Right cardiac atrium (tissue), 5 donors: ENCODE measurements at regions not wholly inside any gene's neighbourhood (a gene's known extent, or its start where the extent isn't known, plus 50 kb on each side); places are given as distances from the start of the nearest gene placed in this dataset.

Experiments used
- ATAC-seq, 2 donors: fragments of 200-7000 bp; cut with Tn5 transposase; one replicate each; pipeline versions ENCODE4 v1.8.0 to v1.9.1; 2020; ENCODE audit warnings: moderate library complexity in 2 of 2, mild to moderate bottlenecking in 1 of 2
- DNase-seq, 3 donors: peaks; one replicate each; pipeline ENCODE4 v3.0.0-alpha.2; 2020
- H3K27ac ChIP-seq: one replicate; pipeline ENCODE4 v1.5.1; 2013; ENCODE audit warnings: mild to moderate bottlenecking, low read length, control low read depth, moderate library complexity
- H3K27me3 ChIP-seq: one replicate; pipeline ENCODE4 v1.6.1; 2013; ENCODE audit not compliant: control insufficient read depth, insufficient read depth
- H3K4me1 ChIP-seq: one replicate; pipeline ENCODE4 v1.6.1; 2013; ENCODE audit warnings: low read length; ENCODE audit not compliant: control insufficient read depth, insufficient read depth
- H3K4me3 ChIP-seq: one replicate; pipeline ENCODE4 v1.5.1; 2013; ENCODE audit warnings: low read length, control low read depth
- H3K9me3 ChIP-seq: one replicate; pipeline ENCODE4 v1.6.1; 2013; ENCODE audit warnings: low read length; ENCODE audit not compliant: control insufficient read depth
- WGBS: extraction: QIAGEN DNeasy Blood & Tissue Kit; methylation state at CpG from one replicate; pipeline ENCODE4 v1.1.7; 2013; 5-methylcytosine and 5-hydroxymethylcytosine counted together
- intact Hi-C, 4 donors: fragments of 100-400 bp; cut with DNase I; formaldehyde crosslinking; loops; one replicate each; pipeline versions ENCODE4 v1.11.0 to v1.14.0; 2022 to 2023
- donor health status: healthy with polysubstance abuse.
- donor health status: DM: no; HTN: yes; CAD: no.
- donor health status: DM: no; HTN: no; CAD: no.
- donor health status: DM: no; HTN: yes; CAD: no; lungs with severe emphysema.
- donor health status: DM: yes; HTN: yes; CAD: no.

- no peak for ATAC-seq
- H3K4me1 ChIP-seq: no peaks in the 10 kb centered on the region
- no peaks in the 10 kb centered on the region for H3K27me3 ChIP-seq
- H3K27ac ChIP-seq: no peak overlapping the region
- no peak overlapping the region for H3K4me3 ChIP-seq
- DNase-seq: no peak
- H3K9me3 ChIP-seq: no peaks in the 10 kb centered on the region
- intact Hi-C loops: no loop called here
- 69% methylated on average over 4 of the region's 4 CpGs for WGBS
These were observed 232.8 kb downstream of the PIK3C3 start for GRCh38 chr18:42187611-42188380.

DNA sequence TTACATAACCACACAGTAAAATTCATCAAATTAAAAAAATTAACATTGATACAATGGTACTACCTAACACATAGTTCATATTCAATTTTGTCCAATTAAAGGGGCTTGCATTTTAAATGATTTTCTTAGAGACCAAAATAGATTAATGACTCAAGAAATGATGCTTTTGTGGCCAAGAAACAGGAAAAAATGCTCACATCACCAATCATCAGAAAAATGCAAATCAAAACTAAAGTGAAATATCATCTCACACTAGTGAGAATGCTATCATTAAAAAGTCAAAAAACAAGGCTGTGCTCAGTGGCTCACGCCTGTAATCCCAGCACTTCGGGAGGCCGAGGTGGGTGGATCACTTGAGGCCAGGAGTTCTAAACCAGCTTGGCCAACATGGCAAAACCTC, 235.6 kb downstream of the PIK3C3 start:
- DNase-seq: no peak
- no peaks in the 10 kb centered on the region for H3K9me3 ChIP-seq
- intact Hi-C loops: no loop called here
- H3K27ac ChIP-seq: no peak overlapping the region
- ATAC-seq: no peak
- H3K4me3 ChIP-seq: no peak overlapping the region
- no peaks in the 10 kb centered on the region for H3K4me1 ChIP-seq
- WGBS: 84% methylated on average over 3 of the region's 3 CpGs
- H3K27me3 ChIP-seq: no peaks in the 10 kb centered on the region

- no peak overlapping the region for H3K27ac ChIP-seq
- no peak for DNase-seq
- H3K4me3 ChIP-seq: no peak overlapping the region
- intact Hi-C loops: no loop called here
- no peak for ATAC-seq
- no peaks in the 10 kb centered on the region for H3K27me3 ChIP-seq
- no peaks in the 10 kb centered on the region for H3K4me1 ChIP-seq
- 62% methylated on average over 5 of the region's 5 CpGs for WGBS
- no peaks in the 10 kb centered on the region for H3K9me3 ChIP-seq
These were observed 237.5 kb downstream of the PIK3C3 start for GRCh38 chr18:42192251-42193248.

DNA sequence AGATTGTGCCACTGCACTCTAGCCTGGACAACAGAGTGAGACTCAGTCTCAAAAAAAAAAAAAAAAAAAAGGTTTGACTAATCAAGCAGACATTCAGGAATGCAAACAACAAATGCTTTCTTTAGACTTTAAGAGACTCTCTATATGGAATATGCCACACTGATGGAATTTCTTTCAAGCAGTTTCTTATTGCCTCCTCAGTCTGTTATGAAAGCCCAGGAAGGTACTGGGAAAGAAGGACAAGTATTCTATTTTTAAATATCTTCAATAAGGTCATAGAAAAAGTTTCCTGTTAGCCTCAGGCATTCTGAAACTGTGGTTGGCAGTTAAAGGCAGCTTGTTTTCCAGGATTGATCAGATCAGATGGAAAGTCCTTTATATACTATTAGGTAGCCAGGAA, 241.6 kb downstream of the PIK3C3 start:
- H3K27ac ChIP-seq: no peak overlapping the region
- ATAC-seq: no peak
- intact Hi-C loops: no loop called here
- no peak for DNase-seq
- H3K27me3 ChIP-seq: no peaks in the 10 kb centered on the region
- no peaks in the 10 kb centered on the region for H3K4me1 ChIP-seq
- H3K4me3 ChIP-seq: no peak overlapping the region
- no peaks in the 10 kb centered on the region for H3K9me3 ChIP-seq

GRCh38 chr18:42201137-42201536, 246.1 kb downstream of the PIK3C3 start:
- Histone ChIP-seq H3K4me1 (no peaks in the 10 kb centered on the region), H3K27ac (no peak overlapping the region), H3K4me3 (no peak overlapping the region), H3K27me3 (no peaks in the 10 kb centered on the region), H3K9me3 (no peaks in the 10 kb centered on the region)
- DNase-seq (no peak), ATAC-seq (no peak)
- intact Hi-C loops: no loop called here

GRCh38 chr18:42211201-42211600, 256.2 kb downstream of the PIK3C3 start:
- no peaks in the 10 kb centered on the region for H3K4me1 ChIP-seq
- intact Hi-C loops: no loop called here
- no peaks in the 10 kb centered on the region for H3K9me3 ChIP-seq
- H3K27me3 ChIP-seq: no peaks in the 10 kb centered on the region
- H3K4me3 ChIP-seq: no peak overlapping the region
- ATAC-seq (no peak), DNase-seq (no peak)
- no peak overlapping the region for H3K27ac ChIP-seq
- 73% methylated on average over 5 of the region's 5 CpGs for WGBS

GRCh38 chr18:42222557-42222956, 267.5 kb downstream of the PIK3C3 start:
- no peak for DNase-seq
- intact Hi-C loops: no loop called here
- 57% methylated on average over 1 of the region's 1 CpG for WGBS
- no peak for ATAC-seq
- H3K27me3 ChIP-seq: no peaks in the 10 kb centered on the region
- no peaks in the 10 kb centered on the region for H3K4me1 ChIP-seq
- no peaks in the 10 kb centered on the region for H3K9me3 ChIP-seq
- H3K27ac ChIP-seq: no peak overlapping the region
- H3K4me3 ChIP-seq: no peak overlapping the region

DNA sequence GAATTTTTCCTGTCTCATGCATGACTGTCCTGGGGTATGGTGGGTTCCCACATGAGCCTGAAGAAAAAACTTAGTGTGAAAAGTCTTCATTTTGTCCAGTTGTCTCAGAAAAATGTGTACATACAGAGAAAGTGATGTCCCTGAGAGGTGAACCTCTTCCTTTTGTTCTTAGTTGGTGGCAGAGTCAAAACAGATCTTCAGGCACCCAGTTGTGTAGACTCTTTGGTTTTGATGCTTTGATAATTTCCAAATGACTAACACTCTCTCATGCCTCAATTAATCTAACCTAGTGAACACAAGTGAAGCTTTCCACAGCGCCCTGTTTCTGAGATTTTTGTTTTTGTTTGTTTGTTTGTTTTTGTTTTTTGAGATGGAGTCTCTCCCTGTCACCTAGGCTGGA, 273.5 kb downstream of the PIK3C3 start:
- intact Hi-C loops: no loop called here
- Histone ChIP-seq H3K4me1 (no peaks in the 10 kb centered on the region), H3K27ac (no peak overlapping the region), H3K27me3 (no peaks in the 10 kb centered on the region), H3K4me3 (no peak overlapping the region), H3K9me3 (no peaks in the 10 kb centered on the region)
- ATAC-seq (no peak), DNase-seq (no peak)
- WGBS: 73% methylated on average over 1 of the region's 1 CpG

DNA sequence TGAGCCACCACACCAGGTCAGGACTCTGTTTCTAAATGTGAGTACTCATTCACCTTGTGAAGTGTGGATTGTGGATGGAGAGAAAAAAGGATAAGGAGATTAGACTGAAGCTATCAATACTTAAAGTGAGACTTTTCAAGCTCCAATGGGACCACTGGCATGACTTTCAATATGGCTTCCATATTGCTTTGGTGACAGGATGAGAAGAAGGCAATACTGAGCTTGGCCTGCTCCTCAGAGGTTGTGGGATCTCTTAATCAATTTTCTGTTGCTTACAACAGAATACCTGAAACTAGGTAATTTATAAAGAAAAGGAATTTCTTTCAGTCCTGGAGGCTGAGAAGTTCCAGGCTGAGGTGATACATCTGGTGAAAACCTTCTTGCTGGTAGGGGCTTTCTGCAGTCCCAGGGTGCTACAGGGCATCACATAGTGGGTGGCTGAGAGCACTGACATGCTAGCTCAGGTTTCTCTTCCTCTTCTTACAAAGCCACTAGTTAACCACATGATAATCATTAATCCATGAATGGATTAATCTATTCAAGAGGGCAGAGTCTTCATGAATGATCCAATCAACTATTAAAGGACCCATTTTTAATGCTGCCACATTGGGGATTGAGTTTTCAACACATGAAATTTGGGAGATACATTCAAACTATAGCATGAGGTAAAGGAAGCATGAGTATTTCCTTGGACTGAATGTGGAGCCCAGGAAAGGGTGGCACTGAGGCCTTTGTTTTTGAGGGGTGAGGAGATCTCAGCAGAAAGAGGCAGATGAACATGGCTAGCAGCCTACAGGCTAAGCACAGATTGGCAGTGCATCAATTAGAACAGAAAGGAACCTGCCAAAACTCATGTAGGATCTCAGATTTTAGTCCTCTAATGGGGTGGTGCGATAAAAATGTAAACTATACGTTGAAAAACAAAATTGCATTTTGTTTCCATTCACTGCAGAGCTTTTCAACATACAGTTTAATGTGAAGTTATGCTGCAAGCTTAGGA, 274.5 kb downstream of the PIK3C3 start:
- DNase-seq (no peak), ATAC-seq (no peak)
- WGBS: 85% methylated on average over 2 of the region's 2 CpGs
- no peaks in the 10 kb centered on the region for H3K4me1 ChIP-seq
- H3K9me3 ChIP-seq: no peaks in the 10 kb centered on the region
- no peak overlapping the region for H3K4me3 ChIP-seq
- intact Hi-C loops: no loop called here
- no peak overlapping the region for H3K27ac ChIP-seq
- H3K27me3 ChIP-seq: no peaks in the 10 kb centered on the region

DNA sequence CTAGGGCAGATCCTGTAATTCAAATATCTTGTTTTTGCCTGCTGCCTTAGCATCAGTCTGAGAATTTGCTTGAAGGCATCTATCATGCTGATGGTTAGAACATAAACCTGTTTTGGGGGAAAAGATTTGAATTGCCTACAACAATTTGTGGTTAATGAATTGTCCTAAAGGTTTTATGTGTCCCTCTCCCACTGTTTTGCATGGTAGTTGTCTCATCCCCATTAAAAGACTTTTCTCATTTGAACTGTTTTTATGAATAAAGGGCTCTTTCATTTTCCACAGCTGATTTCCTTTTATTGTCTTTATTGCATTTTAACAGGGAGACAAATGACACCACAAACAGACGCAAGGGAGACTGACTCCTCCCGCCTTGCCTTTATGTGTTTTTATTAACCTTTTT, 275.6 kb downstream of the PIK3C3 start:
- H3K4me1 ChIP-seq: no peaks in the 10 kb centered on the region
- 41% methylated on average over 2 of the region's 2 CpGs for WGBS
- H3K9me3 ChIP-seq: no peaks in the 10 kb centered on the region
- DNase-seq (no peak), ATAC-seq (no peak)
- no peaks in the 10 kb centered on the region for H3K27me3 ChIP-seq
- intact Hi-C loops: no loop called here
- H3K27ac ChIP-seq: no peak overlapping the region
- H3K4me3 ChIP-seq: no peak overlapping the region
